ENCODE measurements at regions not wholly inside any gene's neighbourhood (a gene's known extent, or its start where the extent isn't known, plus 50 kb on each side); places are given as distances from the start of the nearest gene placed in this dataset.

DNA sequence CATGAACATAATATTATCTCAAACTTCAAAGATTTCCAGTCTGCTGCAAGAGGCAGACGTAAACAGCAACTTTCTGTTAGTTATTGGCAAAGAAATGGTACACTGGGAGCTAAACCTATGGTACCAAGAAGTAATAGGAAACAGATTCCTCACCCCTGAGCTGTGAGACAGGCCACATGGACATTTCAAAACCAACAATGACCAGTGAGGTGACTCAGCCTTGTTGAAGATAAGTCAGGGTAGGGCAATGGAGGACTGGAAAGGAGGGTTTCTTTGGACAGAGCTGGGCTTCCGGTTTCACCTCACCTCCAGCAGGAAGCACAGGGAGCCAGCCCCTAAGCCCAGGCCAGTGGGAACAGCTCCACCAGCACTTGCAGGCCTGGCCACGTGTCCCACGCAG is 1320.5 kb downstream of the AACS start:
- TF ChIP-seq, protein P1, sequence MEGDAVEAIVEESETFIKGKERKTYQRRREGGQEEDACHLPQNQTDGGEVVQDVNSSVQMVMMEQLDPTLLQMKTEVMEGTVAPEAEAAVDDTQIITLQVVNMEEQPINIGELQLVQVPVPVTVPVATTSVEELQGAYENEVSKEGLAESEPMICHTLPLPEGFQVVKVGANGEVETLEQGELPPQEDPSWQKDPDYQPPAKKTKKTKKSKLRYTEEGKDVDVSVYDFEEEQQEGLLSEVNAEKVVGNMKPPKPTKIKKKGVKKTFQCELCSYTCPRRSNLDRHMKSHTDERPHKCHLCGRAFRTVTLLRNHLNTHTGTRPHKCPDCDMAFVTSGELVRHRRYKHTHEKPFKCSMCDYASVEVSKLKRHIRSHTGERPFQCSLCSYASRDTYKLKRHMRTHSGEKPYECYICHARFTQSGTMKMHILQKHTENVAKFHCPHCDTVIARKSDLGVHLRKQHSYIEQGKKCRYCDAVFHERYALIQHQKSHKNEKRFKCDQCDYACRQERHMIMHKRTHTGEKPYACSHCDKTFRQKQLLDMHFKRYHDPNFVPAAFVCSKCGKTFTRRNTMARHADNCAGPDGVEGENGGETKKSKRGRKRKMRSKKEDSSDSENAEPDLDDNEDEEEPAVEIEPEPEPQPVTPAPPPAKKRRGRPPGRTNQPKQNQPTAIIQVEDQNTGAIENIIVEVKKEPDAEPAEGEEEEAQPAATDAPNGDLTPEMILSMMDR (IDR thresholded peaks at IDR 0.05 in 4 of 5, conservative IDR thresholded peaks at IDR 0.05 in 1 of 5) = no peak
- no peak for TF ChIP-seq POLR2A (IDR thresholded peaks at IDR 0.05)

Measured in gastrocnemius medialis (tissue), 4 donors.